HCT116 (cell line): ENCODE measurements at regions not wholly inside any gene's neighbourhood (a gene's known extent, or its start where the extent isn't known, plus 50 kb on each side); places are given as distances from the start of the nearest gene placed in this dataset.

Source experiments
- EZH2 ChIP-seq: fragments of 200-600 bp; sonication (generic); IDR thresholded peaks from 2 replicates; pipeline ENCODE4 v1.6.1; 2017; ENCODE audit warnings: antibody characterized with exemption, mixed run types
- POLR2A ChIP-seq: IDR thresholded peaks from 2 replicates; pipeline ENCODE4 v1.7.0; 2011; ENCODE audit warnings: borderline replicate concordance; ENCODE audit not compliant: insufficient read depth, insufficient read length; ENCODE audit errors: extremely low read depth
- ZNF274 ChIP-seq: fragments of 200-500 bp; sonication (Bioruptor generic); IDR thresholded peaks from 2 replicates; pipeline ENCODE4 v1.6.1; 2014; ENCODE audit warnings: mild to moderate bottlenecking, low read depth, low read length, inconsistent platforms
- TF ChIP-seq, protein P1 (sequence below), 3 experiments: fragments of 200-600 bp in 1 of 3; sonication (generic) in 1 of 3; IDR thresholded peaks in 2 of 3; conservative IDR thresholded peaks in 1 of 3; 2 replicates each; pipeline ENCODE4 v1.5.1; 2012 to 2017; ENCODE audit warnings: low read depth in 2 of 3, low read length in 2 of 3, antibody characterized with exemption in 1 of 3, borderline replicate concordance in 1 of 3, control low read depth in 1 of 3, mild to moderate bottlenecking in 1 of 3, mixed read lengths in 1 of 3, mixed run types in 1 of 3, moderate library complexity in 1 of 3; ENCODE audit not compliant: insufficient read depth in 1 of 3
- TF ChIP-seq, protein P2 (sequence below): IDR thresholded peaks from 2 replicates; pipeline ENCODE4 v1.6.1; 2012; ENCODE audit warnings: low read depth

DNA sequence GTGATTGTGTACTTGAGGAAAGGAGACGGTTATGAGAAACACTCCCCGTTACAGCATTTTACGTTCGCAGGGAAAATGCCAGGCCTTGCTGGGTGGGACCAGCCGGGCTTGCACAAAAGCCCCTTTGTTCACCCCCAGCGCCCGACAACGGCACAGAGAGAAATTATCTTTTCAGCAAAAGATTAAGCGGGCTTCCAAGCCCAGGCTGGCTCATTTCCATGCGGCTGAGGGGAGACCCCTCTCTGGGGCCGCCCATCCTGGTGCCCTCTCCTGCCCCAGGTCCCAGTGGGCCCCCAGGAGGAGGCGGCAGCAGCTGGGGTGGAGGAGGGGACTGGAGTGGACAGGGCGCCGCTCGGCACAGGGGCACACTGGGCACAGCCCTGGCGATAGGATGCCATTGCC lies 50.8 kb upstream of the NOTCH1 start:
- no peak for TF ChIP-seq EZH2
- TF ChIP-seq, protein P1, sequence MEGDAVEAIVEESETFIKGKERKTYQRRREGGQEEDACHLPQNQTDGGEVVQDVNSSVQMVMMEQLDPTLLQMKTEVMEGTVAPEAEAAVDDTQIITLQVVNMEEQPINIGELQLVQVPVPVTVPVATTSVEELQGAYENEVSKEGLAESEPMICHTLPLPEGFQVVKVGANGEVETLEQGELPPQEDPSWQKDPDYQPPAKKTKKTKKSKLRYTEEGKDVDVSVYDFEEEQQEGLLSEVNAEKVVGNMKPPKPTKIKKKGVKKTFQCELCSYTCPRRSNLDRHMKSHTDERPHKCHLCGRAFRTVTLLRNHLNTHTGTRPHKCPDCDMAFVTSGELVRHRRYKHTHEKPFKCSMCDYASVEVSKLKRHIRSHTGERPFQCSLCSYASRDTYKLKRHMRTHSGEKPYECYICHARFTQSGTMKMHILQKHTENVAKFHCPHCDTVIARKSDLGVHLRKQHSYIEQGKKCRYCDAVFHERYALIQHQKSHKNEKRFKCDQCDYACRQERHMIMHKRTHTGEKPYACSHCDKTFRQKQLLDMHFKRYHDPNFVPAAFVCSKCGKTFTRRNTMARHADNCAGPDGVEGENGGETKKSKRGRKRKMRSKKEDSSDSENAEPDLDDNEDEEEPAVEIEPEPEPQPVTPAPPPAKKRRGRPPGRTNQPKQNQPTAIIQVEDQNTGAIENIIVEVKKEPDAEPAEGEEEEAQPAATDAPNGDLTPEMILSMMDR (IDR thresholded peaks at IDR 0.05 in 2 of 3, conservative IDR thresholded peaks at IDR 0.05 in 1 of 3; ENCODE audit: borderline replicate concordance in 1 of 3, insufficient read depth in 1 of 3, low read depth in 2 of 3, low read length in 2 of 3), result no peak
- TF ChIP-seq, protein P2, sequence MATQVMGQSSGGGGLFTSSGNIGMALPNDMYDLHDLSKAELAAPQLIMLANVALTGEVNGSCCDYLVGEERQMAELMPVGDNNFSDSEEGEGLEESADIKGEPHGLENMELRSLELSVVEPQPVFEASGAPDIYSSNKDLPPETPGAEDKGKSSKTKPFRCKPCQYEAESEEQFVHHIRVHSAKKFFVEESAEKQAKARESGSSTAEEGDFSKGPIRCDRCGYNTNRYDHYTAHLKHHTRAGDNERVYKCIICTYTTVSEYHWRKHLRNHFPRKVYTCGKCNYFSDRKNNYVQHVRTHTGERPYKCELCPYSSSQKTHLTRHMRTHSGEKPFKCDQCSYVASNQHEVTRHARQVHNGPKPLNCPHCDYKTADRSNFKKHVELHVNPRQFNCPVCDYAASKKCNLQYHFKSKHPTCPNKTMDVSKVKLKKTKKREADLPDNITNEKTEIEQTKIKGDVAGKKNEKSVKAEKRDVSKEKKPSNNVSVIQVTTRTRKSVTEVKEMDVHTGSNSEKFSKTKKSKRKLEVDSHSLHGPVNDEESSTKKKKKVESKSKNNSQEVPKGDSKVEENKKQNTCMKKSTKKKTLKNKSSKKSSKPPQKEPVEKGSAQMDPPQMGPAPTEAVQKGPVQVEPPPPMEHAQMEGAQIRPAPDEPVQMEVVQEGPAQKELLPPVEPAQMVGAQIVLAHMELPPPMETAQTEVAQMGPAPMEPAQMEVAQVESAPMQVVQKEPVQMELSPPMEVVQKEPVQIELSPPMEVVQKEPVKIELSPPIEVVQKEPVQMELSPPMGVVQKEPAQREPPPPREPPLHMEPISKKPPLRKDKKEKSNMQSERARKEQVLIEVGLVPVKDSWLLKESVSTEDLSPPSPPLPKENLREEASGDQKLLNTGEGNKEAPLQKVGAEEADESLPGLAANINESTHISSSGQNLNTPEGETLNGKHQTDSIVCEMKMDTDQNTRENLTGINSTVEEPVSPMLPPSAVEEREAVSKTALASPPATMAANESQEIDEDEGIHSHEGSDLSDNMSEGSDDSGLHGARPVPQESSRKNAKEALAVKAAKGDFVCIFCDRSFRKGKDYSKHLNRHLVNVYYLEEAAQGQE, result no peak
- no peak for TF ChIP-seq POLR2A
- TF ChIP-seq ZNF274, result no peak
